ENCODE measurements at regions not wholly inside any gene's neighbourhood (a gene's known extent, or its start where the extent isn't known, plus 50 kb on each side); places are given as distances from the start of the nearest gene placed in this dataset.

- H3K4me2 ChIP-seq (ENCODE audit: unreplicated experiment): no peak overlapping the region
- H3K9me3 ChIP-seq (ENCODE audit: low read depth): no peaks in the 10 kb centered on the region
- no peaks in the 10 kb centered on the region for H3K4me1 ChIP-seq (ENCODE audit: insufficient read depth)
- no peaks in the 10 kb centered on the region for H3K36me3 ChIP-seq (ENCODE audit: low read depth)
- H4K20me1 ChIP-seq (ENCODE audit: insufficient read depth): no peaks in the 10 kb centered on the region
- no peaks in the 10 kb centered on the region for H3K27me3 ChIP-seq (replicated peaks; ENCODE audit: insufficient read depth)
- no peaks in the 10 kb centered on the region for H3K79me2 ChIP-seq (ENCODE audit: insufficient read depth)
- no peak for DNase-seq
- H3K9me2 ChIP-seq (ENCODE audit: insufficient read depth): no peaks in the 10 kb centered on the region
- H2AFZ ChIP-seq: no peak overlapping the region
- H3F3A ChIP-seq (ENCODE audit: insufficient read depth): no peaks in the 10 kb centered on the region
- in situ Hi-C loops (cut with MboI): no loop called here
- no peak overlapping the region for H3K27ac ChIP-seq
- H3K4me3 ChIP-seq: no peak overlapping the region
- WGBS, 2 experiments (ENCODE audit: low coverage in 1 of 2, low lambda C conversion rate in 2 of 2, missing lambda C conversion rate in 2 of 2): 67 to 73% methylated on average over 14 of the region's 14 CpGs
- no peak overlapping the region for H3K9ac ChIP-seq
- no peak for TF ChIP-seq EZH2 (IDR thresholded peaks at IDR 0.05; ENCODE audit: insufficient read depth, poor library complexity, severe bottlenecking)
- TF ChIP-seq EZH2phosphoT487 (IDR thresholded peaks at IDR 0.05; ENCODE audit: insufficient read depth, low read depth): no peak
Observed at GRCh38 chr22:48748860-48749554, 1078.7 kb downstream of the BRD1 start.

- no peak overlapping the region for H3K4me3 ChIP-seq
- no peaks in the 10 kb centered on the region for H4K20me1 ChIP-seq (ENCODE audit: insufficient read depth)
- no peaks in the 10 kb centered on the region for H3F3A ChIP-seq (ENCODE audit: insufficient read depth)
- H3K27ac ChIP-seq: no peak overlapping the region
- TF ChIP-seq EZH2 (IDR thresholded peaks at IDR 0.05; ENCODE audit: insufficient read depth, poor library complexity, severe bottlenecking) (no peak), EZH2phosphoT487 (IDR thresholded peaks at IDR 0.05; ENCODE audit: insufficient read depth, low read depth) (no peak)
- H3K79me2 ChIP-seq (ENCODE audit: insufficient read depth): no peaks in the 10 kb centered on the region
- DNase-seq: no peak
- H3K4me1 ChIP-seq (ENCODE audit: insufficient read depth): no peaks in the 10 kb centered on the region
- no peak overlapping the region for H2AFZ ChIP-seq
- no peak overlapping the region for H3K9ac ChIP-seq
- H3K36me3 ChIP-seq (ENCODE audit: low read depth): no peaks in the 10 kb centered on the region
- in situ Hi-C loops (cut with MboI): no loop called here
- H3K4me2 ChIP-seq (ENCODE audit: unreplicated experiment): no peak overlapping the region
- H3K9me2 ChIP-seq (ENCODE audit: insufficient read depth): no peaks in the 10 kb centered on the region
- H3K27me3 ChIP-seq (replicated peaks; ENCODE audit: insufficient read depth): no peaks in the 10 kb centered on the region
- WGBS, 2 experiments (ENCODE audit: low coverage in 1 of 2, low lambda C conversion rate in 2 of 2, missing lambda C conversion rate in 2 of 2): 57 to 63% methylated on average over 20 of the region's 20 CpGs
- no peaks in the 10 kb centered on the region for H3K9me3 ChIP-seq (ENCODE audit: low read depth)
Observed at GRCh38 chr22:48748113-48748859, 1079.4 kb downstream of the BRD1 start.

GRCh38 chr22:48746789-48747425, 1080.8 kb downstream of the BRD1 start:
- no peaks in the 10 kb centered on the region for H3K9me3 ChIP-seq (ENCODE audit: low read depth)
- in situ Hi-C loops (cut with MboI): no loop called here

GRCh38 chr22:48745842-48746788, 1081.6 kb downstream of the BRD1 start:
- H3K4me3 ChIP-seq: no peak overlapping the region
- no peak overlapping the region for H3K4me2 ChIP-seq (ENCODE audit: unreplicated experiment)
- DNase-seq: no peak
- H3F3A ChIP-seq (ENCODE audit: insufficient read depth): no peaks in the 10 kb centered on the region
- in situ Hi-C loops (cut with MboI): no loop called here
- H3K27me3 ChIP-seq (replicated peaks; ENCODE audit: insufficient read depth): no peaks in the 10 kb centered on the region
- no peaks in the 10 kb centered on the region for H4K20me1 ChIP-seq (ENCODE audit: insufficient read depth)
- 62 to 63% methylated on average over 29 to 32 of the region's 32 CpGs for WGBS, 2 experiments (ENCODE audit: low coverage in 1 of 2, low lambda C conversion rate in 2 of 2, missing lambda C conversion rate in 2 of 2)
- no peaks in the 10 kb centered on the region for H3K4me1 ChIP-seq (ENCODE audit: insufficient read depth)
- TF ChIP-seq EZH2 (IDR thresholded peaks at IDR 0.05; ENCODE audit: insufficient read depth, poor library complexity, severe bottlenecking) (no peak), EZH2phosphoT487 (IDR thresholded peaks at IDR 0.05; ENCODE audit: insufficient read depth, low read depth) (no peak)
- H3K9ac ChIP-seq: no peak overlapping the region
- H3K36me3 ChIP-seq (ENCODE audit: low read depth): no peaks in the 10 kb centered on the region
- no peak overlapping the region for H3K27ac ChIP-seq
- no peaks in the 10 kb centered on the region for H3K79me2 ChIP-seq (ENCODE audit: insufficient read depth)
- no peaks in the 10 kb centered on the region for H3K9me2 ChIP-seq (ENCODE audit: insufficient read depth)
- H3K9me3 ChIP-seq (ENCODE audit: low read depth): no peaks in the 10 kb centered on the region
- no peak overlapping the region for H2AFZ ChIP-seq

More at GRCh38 chr22:48746789-48747425, 1080.8 kb downstream of the BRD1 start:
- H3K9ac ChIP-seq: no peak overlapping the region
- no peaks in the 10 kb centered on the region for H3K36me3 ChIP-seq (ENCODE audit: low read depth)
- DNase-seq: no peak
- no peaks in the 10 kb centered on the region for H3K4me1 ChIP-seq (ENCODE audit: insufficient read depth)
- H4K20me1 ChIP-seq (ENCODE audit: insufficient read depth): no peaks in the 10 kb centered on the region
- no peak overlapping the region for H3K27ac ChIP-seq
- H3K27me3 ChIP-seq (replicated peaks; ENCODE audit: insufficient read depth): no peaks in the 10 kb centered on the region
- TF ChIP-seq EZH2 (IDR thresholded peaks at IDR 0.05; ENCODE audit: insufficient read depth, poor library complexity, severe bottlenecking): no peak
- TF ChIP-seq EZH2phosphoT487 (IDR thresholded peaks at IDR 0.05; ENCODE audit: insufficient read depth, low read depth): no peak
- no peak overlapping the region for H3K4me3 ChIP-seq
- H3F3A ChIP-seq (ENCODE audit: insufficient read depth): no peaks in the 10 kb centered on the region
- H3K79me2 ChIP-seq (ENCODE audit: insufficient read depth): no peaks in the 10 kb centered on the region
- H3K4me2 ChIP-seq (ENCODE audit: unreplicated experiment): no peak overlapping the region
- no peak overlapping the region for H2AFZ ChIP-seq
- H3K9me2 ChIP-seq (ENCODE audit: insufficient read depth): no peaks in the 10 kb centered on the region
- 59 to 65% methylated on average over 12 to 13 of the region's 13 CpGs for WGBS, 2 experiments (ENCODE audit: low coverage in 1 of 2, low lambda C conversion rate in 2 of 2, missing lambda C conversion rate in 2 of 2)
